Colonic mucosa (tissue), 4 donors: ENCODE measurements at regions not wholly inside any gene's neighbourhood (a gene's known extent, or its start where the extent isn't known, plus 50 kb on each side); places are given as distances from the start of the nearest gene placed in this dataset.

ENCODE experiments used
- DNase-seq: peaks from one replicate; pipeline ENCODE4 v3.0.0-alpha.2; 2020
- H3K27ac ChIP-seq: fragments of 200-600 bp; one replicate; pipeline ENCODE4 v1.8.0; 2021
- H3K27me3 ChIP-seq: fragments of 200-600 bp; one replicate; pipeline ENCODE4 v1.8.0; 2021
- H3K36me3 ChIP-seq: fragments of 200-600 bp; one replicate; pipeline ENCODE4 v1.8.0; 2021
- H3K4me1 ChIP-seq: fragments of 200-600 bp; one replicate; pipeline ENCODE4 v1.8.0; 2021; ENCODE audit warnings: mild to moderate bottlenecking
- H3K4me3 ChIP-seq: fragments of 200-600 bp; one replicate; pipeline ENCODE4 v1.8.0; 2021
- H3K9ac ChIP-seq, 2 donors: one replicate each; pipeline ENCODE4 v1.7.0; 2013; ENCODE audit warnings: control low read depth in 2 of 2, low read depth in 2 of 2, low read length in 2 of 2
- H3K9me3 ChIP-seq: fragments of 200-600 bp; one replicate; pipeline ENCODE4 v1.8.0; 2021
- CTCF ChIP-seq: fragments of 200-600 bp; IDR thresholded peaks from one replicate; pipeline ENCODE4 v1.8.0; 2022; ENCODE audit warnings: antibody characterized with exemption, mild to moderate bottlenecking
- intact Hi-C: fragments of 100-400 bp; cut with DNase I; formaldehyde crosslinking; loops from one replicate; pipeline ENCODE4 v1.14.1; 2022
- donor health status: healthy.
- donor health status: DM: no; HTN: no; CAD: no.
- donor health status: DM: no; HTN: no; CAD: no.

- Histone ChIP-seq H3K9ac (no peak overlapping the region), H3K4me3 (no peak overlapping the region), H3K36me3 (no peaks in the 10 kb centered on the region), H3K4me1 (no peaks in the 10 kb centered on the region), H3K27ac (no peak overlapping the region), H3K27me3 (no peaks in the 10 kb centered on the region), H3K9me3 (no peaks in the 10 kb centered on the region)
- DNase-seq: no peak
- intact Hi-C loops: no loop called here
- TF ChIP-seq CTCF: no peak
Observed at GRCh38 chr18:55657572-55658331, 69.8 kb upstream of the TCF4 start.

GRCh38 chr18:55654986-55655385 lies 67.0 kb upstream of the TCF4 start:
- H3K36me3 ChIP-seq: no peaks in the 10 kb centered on the region
- H3K4me1 ChIP-seq: no peaks in the 10 kb centered on the region
- no peak for TF ChIP-seq CTCF
- H3K27me3 ChIP-seq: no peaks in the 10 kb centered on the region
- no peaks in the 10 kb centered on the region for H3K9me3 ChIP-seq
- intact Hi-C loops: no loop called here
- DNase-seq: no peak
- H3K4me3 ChIP-seq: no peak overlapping the region
- H3K27ac ChIP-seq: no peak overlapping the region
- no peak overlapping the region for H3K9ac ChIP-seq

- Histone ChIP-seq H3K4me3 (no peak overlapping the region), H3K36me3 (no peaks in the 10 kb centered on the region), H3K4me1 (no peaks in the 10 kb centered on the region), H3K9me3 (no peaks in the 10 kb centered on the region), H3K27ac (no peak overlapping the region), H3K9ac (no peak overlapping the region), H3K27me3 (no peaks in the 10 kb centered on the region)
- intact Hi-C loops: no loop called here
- DNase-seq: no peak
- TF ChIP-seq CTCF: no peak
Observed at GRCh38 chr18:55651236-55651635, 63.2 kb upstream of the TCF4 start.

GRCh38 chr18:55650363-55650870 lies 62.4 kb upstream of the TCF4 start:
- intact Hi-C loops: no loop called here
- Histone ChIP-seq H3K9me3 (no peaks in the 10 kb centered on the region), H3K4me1 (no peaks in the 10 kb centered on the region), H3K27ac (no peak overlapping the region), H3K27me3 (no peaks in the 10 kb centered on the region), H3K4me3 (no peak overlapping the region), H3K9ac (no peak overlapping the region), H3K36me3 (no peaks in the 10 kb centered on the region)
- no peak for DNase-seq
- no peak for TF ChIP-seq CTCF

- no peak for TF ChIP-seq CTCF
- Histone ChIP-seq H3K9me3 (no peaks in the 10 kb centered on the region), H3K36me3 (no peaks in the 10 kb centered on the region), H3K9ac (no peak overlapping the region), H3K27me3 (no peaks in the 10 kb centered on the region), H3K27ac (no peak overlapping the region), H3K4me1 (no peaks in the 10 kb centered on the region), H3K4me3 (no peak overlapping the region)
- intact Hi-C loops: no loop called here
- no peak for DNase-seq
Observed at GRCh38 chr18:55647331-55647730, 59.3 kb upstream of the TCF4 start.
